ENCODE measurements at regions not wholly inside any gene's neighbourhood (a gene's known extent, or its start where the extent isn't known, plus 50 kb on each side); places are given as distances from the start of the nearest gene placed in this dataset.

DNA sequence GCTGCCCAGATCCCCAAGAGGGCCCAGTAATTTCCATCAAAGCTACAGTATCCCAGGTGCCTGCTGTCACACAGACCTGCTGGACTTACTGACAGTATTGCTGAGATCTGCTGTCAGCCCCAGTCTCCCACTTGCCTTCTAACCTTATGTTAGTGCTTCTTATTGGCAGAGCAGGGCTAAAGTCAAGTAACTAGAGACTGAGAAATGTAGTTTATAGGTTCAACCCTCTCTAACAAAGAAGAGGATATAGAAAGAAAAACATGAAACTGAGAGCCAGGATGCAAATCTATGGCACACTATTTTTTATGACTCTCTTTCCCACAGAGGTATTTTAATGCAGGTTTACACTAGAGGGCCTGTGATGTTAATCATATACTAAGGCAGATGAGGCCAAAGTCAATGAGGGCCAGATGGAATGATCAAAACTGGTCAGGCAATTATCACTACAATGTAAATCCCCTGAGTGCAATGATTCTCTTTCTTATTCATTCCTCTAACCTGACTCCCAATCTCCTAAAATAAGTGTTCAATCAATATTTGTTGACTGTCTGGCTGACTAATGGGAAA, 781.9 kb downstream of the VRK1 start:
- TF ChIP-seq CTCF (IDR thresholded peaks at IDR 0.05) (no peak), POLR2A (IDR thresholded peaks at IDR 0.05) (no peak)
